Adrenal gland (tissue), 9 donors: ENCODE measurements at regions not wholly inside any gene's neighbourhood (a gene's known extent, or its start where the extent isn't known, plus 50 kb on each side); places are given as distances from the start of the nearest gene placed in this dataset.

Experiments used
- DNase-seq, 7 donors: peaks; one replicate each; pipeline ENCODE4 v3.0.0-alpha.2; 2019 to 2020
- H3K27ac ChIP-seq, 5 donors: fragments of 200-600 bp; sonication (generic) in 4 of 5; 1 replicate in 3 of 5; 2 replicates in 2 of 5; pipeline versions ENCODE4 v1.5.1 to v1.8.0; 2016 to 2020; ENCODE audit warnings: mild to moderate bottlenecking in 1 of 5
- H3K27me3 ChIP-seq: fragments of 200-600 bp; 2 replicates; pipeline ENCODE4 v1.8.0; 2021
- H3K36me3 ChIP-seq, 2 donors: fragments of 200-600 bp; replicated peaks in 1 of 2; 1 replicate in 1 of 2; 2 replicates in 1 of 2; pipeline versions ENCODE4 v1.5.1 to v1.8.0; 2018 to 2022
- H3K4me1 ChIP-seq, 2 donors: fragments of 200-600 bp; replicated peaks in 1 of 2; 1 replicate in 1 of 2; 2 replicates in 1 of 2; pipeline versions ENCODE4 v1.5.1 to v1.8.0; 2018 to 2021
- H3K4me3 ChIP-seq, 4 donors: fragments of 200-600 bp; sonication (generic) in 3 of 4; one replicate each; pipeline ENCODE4 v1.5.1; 2016 to 2018
- H3K9me3 ChIP-seq, 3 donors: fragments of 200-600 bp; sonication (generic) in 1 of 3; replicated peaks in 1 of 3; 1 replicate in 2 of 3; 2 replicates in 1 of 3; pipeline versions ENCODE4 v1.5.1 to v1.8.0; 2016 to 2021
- CTCF ChIP-seq, 6 experiments: fragments of 450-650 bp in 4 of 6; fragments of 200-600 bp in 2 of 6; sonication (generic) in 1 of 6; IDR thresholded peaks; 1 replicate in 5 of 6; 2 replicates in 1 of 6; pipeline versions ENCODE4 v1.5.1 to v1.8.0; 2016 to 2021; ENCODE audit warnings: antibody characterized with exemption in 6 of 6, mild to moderate bottlenecking in 2 of 6, moderate library complexity in 1 of 6
- POLR2A ChIP-seq, 2 donors: fragments of 450-650 bp; IDR thresholded peaks; one replicate each; pipeline ENCODE4 v1.6.1; 2017; ENCODE audit warnings: antibody characterized with exemption in 2 of 2, mild to moderate bottlenecking in 2 of 2, moderate library complexity in 1 of 2
- WGBS, 4 donors: extraction: QIAGEN DNeasy Blood & Tissue Kit in 2 of 4; methylation state at CpG; one replicate each; pipeline versions ENCODE4 v1.1.5 to v1.1.7; 2013 to 2017; 5-methylcytosine and 5-hydroxymethylcytosine counted together
- intact Hi-C, 2 donors: fragments of 100-400 bp; cut with DNase I; formaldehyde crosslinking; loops; one replicate each; pipeline versions ENCODE4 v1.14.1 to v1.15.0; 2022 to 2023
- donor health status: healthy with polysubstance abuse.
- donor health status: Bipolar disorder and iron deficiency.
- donor health status: DM: yes; HTN: yes; CAD: no.
- donor health status: DM: no; HTN: no; CAD: no.
- donor health status: DM: no; HTN: no; CAD: no.

DNA sequence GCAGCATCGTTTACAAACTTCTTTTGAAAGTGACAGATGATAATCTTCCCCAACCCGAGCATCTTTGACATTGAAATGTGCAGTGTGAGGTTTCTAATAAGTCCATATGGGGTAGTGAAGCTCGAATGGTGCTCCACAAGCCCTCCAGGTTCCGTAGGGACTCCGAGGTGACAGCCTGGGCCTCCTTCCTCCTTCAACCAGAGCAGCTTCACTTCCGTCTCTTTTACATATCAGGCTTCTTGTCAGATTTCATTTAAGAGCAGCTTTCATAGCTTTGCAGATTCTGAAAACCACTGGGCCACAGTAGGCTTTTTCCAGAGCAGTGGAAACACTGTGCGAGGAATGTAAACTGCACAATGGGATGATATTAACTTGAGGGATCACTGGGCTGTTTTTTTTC lies 103.6 kb upstream of the CPM start:
- TF ChIP-seq POLR2A (IDR thresholded peaks at IDR 0.05) (no peak), CTCF (IDR thresholded peaks at IDR 0.05) (no peak)
- no peak overlapping the region for H3K4me3 ChIP-seq
- no peak for DNase-seq
- H3K4me1 ChIP-seq: peaks cover 0 to 9% of the 10 kb centered on the region in 2 donors
- H3K27ac ChIP-seq: no peak overlapping the region
- WGBS, 4 donors: 59 to 67% (median 64%) methylated on average over 7 of the region's 7 CpGs
- H3K36me3 ChIP-seq: no peaks in the 10 kb centered on the region
- H3K27me3 ChIP-seq: no peaks in the 10 kb centered on the region
- H3K9me3 ChIP-seq: no peaks in the 10 kb centered on the region
- intact Hi-C loops: no loop called here

DNA sequence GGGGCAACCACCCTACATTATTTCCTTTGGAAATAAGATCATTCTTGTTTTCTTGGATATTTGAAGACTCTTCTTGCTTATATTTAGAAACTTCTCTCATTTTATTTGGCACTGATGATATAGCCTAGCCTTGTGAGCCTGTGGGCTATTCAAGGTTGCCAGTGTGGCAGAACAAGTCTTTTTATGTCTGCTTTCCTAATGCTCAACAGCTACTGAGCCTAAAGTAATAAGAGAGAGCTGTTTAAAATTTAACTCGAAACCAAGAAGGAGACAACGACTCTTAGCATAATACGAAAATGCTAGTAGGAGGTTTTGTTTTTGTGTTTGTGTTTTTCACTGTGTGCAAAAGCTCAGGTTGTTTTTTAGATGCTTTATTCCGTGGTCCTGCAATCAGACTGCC lies 104.0 kb upstream of the CPM start:
- Histone ChIP-seq H3K27me3 (no peaks in the 10 kb centered on the region), H3K27ac (no peak overlapping the region), H3K9me3 (no peaks in the 10 kb centered on the region), H3K4me1 (peaks cover 0 to 9% of the 10 kb centered on the region in 2 donors), H3K36me3 (no peaks in the 10 kb centered on the region), H3K4me3 (no peak overlapping the region)
- intact Hi-C loops: no loop called here
- 44 to 48% (median 45%) methylated on average over 4 of the region's 4 CpGs for WGBS, 4 donors
- DNase-seq: peak in 1 of 7 donors; percentile 10
- no peak for TF ChIP-seq POLR2A (IDR thresholded peaks at IDR 0.05)
- TF ChIP-seq CTCF (IDR thresholded peaks at IDR 0.05): no peak

DNA sequence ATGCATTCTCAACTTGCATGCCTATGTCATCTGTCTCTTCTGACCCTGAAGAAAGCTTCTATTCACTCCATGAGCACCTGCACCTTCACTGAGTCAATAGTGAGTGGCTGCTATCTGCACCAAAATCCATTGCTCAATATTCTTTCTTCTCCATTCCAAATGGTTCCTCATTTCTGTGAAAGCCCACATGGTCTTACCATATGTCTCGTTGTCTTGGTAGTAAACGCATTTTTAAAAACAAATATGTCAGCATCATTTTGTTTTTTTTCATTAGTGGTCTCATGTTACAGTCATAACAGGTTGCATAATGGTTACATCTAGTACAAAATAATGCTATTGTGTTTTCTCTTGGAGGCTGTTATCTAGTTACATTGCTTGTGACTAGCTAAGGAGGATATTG lies 106.9 kb upstream of the CPM start:
- H3K27ac ChIP-seq: no peak overlapping the region
- no peaks in the 10 kb centered on the region for H3K27me3 ChIP-seq
- H3K36me3 ChIP-seq: no peaks in the 10 kb centered on the region
- 72 to 89% (median 78%) methylated on average over 2 of the region's 2 CpGs for WGBS, 4 donors
- no peaks in the 10 kb centered on the region for H3K9me3 ChIP-seq
- DNase-seq: no peak
- TF ChIP-seq POLR2A (IDR thresholded peaks at IDR 0.05) (no peak), CTCF (IDR thresholded peaks at IDR 0.05) (no peak)
- no peak overlapping the region for H3K4me3 ChIP-seq
- intact Hi-C loops: no loop called here
- peaks cover 0 to 9% of the 10 kb centered on the region in 2 donors for H3K4me1 ChIP-seq

GRCh38 chr12:69042557-69042956 lies 109.6 kb upstream of the CPM start:
- H3K36me3 ChIP-seq: no peaks in the 10 kb centered on the region
- no peaks in the 10 kb centered on the region for H3K9me3 ChIP-seq
- intact Hi-C loops: no loop called here
- no peak for DNase-seq
- TF ChIP-seq POLR2A (IDR thresholded peaks at IDR 0.05) (no peak), CTCF (IDR thresholded peaks at IDR 0.05) (no peak)
- no peak overlapping the region for H3K27ac ChIP-seq
- WGBS, 4 donors: 90 to 94% (median 92%) methylated on average over 6 of the region's 6 CpGs
- H3K27me3 ChIP-seq: no peaks in the 10 kb centered on the region
- no peaks in the 10 kb centered on the region for H3K4me1 ChIP-seq
- no peak overlapping the region for H3K4me3 ChIP-seq
